MV-4-11 (cell line): ENCODE measurements at regions not wholly inside any gene's neighbourhood (a gene's known extent, or its start where the extent isn't known, plus 50 kb on each side); places are given as distances from the start of the nearest gene placed in this dataset.
"Not testable (repeated sequence)": the region's sequence is repeated elsewhere in the genome, so short reads cannot be mapped to it uniquely, and the experiment has no call there.

Experiments
- DNase-seq: peaks from one replicate; lab custom pipeline; 2025; lab: John Stamatoyannopoulos, UW

GRCh38 chr2:120531863-120532600 is 186.1 kb downstream of the INHBB start:
- no peak for DNase-seq

- DNase-seq: no peak
Measured at GRCh38 chr2:120533625-120534024, 187.7 kb downstream of the INHBB start.

DNA sequence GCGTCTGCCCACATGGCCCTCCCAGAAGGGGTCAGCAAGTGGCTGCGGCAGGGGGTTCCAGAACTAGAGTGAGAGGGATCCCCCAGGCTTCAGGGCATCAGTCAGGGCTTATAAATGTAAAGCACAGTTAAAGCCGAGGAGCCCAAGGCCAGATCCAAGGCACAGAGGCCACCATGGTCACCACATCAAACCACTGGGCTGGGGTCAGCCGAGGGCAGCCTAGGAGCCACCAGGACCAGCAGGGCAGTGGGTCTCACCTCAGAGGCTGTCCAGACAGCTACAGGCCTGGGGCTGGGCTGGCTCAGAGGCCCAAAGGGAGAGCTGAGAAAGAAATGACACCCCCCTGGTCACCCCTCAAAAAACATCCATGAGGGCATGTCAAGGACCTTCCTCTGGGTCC is 188.5 kb downstream of the INHBB start:
- DNase-seq: no peak

DNA sequence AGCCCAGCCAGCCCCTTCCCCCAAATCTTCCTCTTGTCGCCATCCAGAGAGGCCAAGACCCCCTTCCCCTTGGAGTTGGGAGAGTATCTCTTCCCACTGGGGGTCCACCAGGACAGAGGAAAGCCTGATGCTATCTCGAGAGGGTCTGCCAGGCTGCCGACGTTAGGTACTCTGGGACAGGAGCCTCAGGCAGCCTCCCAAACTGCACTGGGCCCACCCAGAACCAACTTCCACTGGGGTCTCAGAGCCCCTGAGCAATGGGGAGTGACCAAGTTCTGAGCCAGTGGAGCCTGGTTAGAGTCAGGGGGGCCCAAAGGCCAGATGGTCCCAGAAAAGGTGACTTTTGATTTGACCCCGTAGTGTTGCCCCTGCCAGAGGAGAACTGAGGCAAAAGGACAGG is 189.1 kb downstream of the INHBB start:
- no peak for DNase-seq

GRCh38 chr2:120536141-120536540 is 190.2 kb downstream of the INHBB start:
- no peak for DNase-seq

DNA sequence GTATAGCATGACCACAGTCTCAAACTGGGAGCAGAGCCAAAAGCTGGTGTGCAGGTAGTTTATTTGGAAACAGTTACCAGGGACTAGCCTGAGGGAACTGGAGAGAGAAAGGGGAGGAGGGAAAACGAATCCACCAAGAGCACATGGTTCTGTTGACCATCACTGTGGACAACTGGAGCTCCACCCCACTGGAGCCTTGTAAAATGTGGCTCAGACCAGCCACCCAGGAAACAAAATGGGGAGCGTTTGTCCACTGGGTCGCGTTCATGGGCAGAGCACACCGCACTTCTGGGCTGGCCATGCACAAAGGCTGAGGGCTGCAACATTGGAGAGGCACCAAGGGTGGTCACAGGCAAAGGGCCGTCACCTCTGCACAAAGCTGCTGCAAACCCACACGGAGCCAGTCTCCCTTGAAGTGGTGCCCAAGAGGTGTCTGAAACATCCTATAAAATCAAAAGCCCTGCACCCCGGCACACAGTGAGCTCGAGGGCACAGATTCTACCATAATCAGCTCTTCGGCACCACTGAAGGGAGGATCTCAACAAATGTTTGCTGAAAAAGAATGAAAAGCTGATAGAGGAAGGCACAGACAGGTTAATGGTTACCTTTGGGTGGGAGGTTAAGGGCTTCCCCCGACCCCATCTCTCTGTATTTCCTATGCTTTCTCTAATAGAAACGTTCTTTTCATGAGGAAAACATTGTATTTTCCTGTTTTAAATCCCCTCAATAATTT is 192.9 kb downstream of the INHBB start:
- DNase-seq: no peak

GRCh38 chr2:120539424-120539936 is 193.5 kb downstream of the INHBB start:
- DNase-seq: no peak

- DNase-seq: peak; percentile 41
Measured at GRCh38 chr2:120539937-120540718, 194.2 kb downstream of the INHBB start.

GRCh38 chr2:120540719-120541552 is 194.7 kb upstream of the GLI2 start:
- no peak for DNase-seq

DNA sequence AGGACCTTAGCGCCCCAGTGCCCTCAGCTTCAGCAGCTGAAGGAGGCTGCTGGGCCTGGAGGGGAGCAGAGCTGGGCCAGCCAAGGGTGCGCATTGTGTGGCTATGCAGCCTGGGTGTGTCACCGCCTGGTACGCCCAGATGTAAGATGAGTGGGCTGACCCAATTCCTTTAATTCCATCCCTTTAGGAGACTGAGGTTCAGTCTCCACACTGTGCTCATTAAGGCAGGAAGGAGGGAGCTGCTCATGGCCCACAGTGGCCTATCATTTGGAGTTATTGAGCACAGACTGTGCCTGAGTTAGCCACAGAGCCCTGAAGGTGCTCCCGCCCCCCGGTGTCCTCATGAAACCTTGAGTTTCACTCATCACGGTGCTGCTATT is 194.1 kb upstream of the GLI2 start:
- DNase-seq: no peak

DNA sequence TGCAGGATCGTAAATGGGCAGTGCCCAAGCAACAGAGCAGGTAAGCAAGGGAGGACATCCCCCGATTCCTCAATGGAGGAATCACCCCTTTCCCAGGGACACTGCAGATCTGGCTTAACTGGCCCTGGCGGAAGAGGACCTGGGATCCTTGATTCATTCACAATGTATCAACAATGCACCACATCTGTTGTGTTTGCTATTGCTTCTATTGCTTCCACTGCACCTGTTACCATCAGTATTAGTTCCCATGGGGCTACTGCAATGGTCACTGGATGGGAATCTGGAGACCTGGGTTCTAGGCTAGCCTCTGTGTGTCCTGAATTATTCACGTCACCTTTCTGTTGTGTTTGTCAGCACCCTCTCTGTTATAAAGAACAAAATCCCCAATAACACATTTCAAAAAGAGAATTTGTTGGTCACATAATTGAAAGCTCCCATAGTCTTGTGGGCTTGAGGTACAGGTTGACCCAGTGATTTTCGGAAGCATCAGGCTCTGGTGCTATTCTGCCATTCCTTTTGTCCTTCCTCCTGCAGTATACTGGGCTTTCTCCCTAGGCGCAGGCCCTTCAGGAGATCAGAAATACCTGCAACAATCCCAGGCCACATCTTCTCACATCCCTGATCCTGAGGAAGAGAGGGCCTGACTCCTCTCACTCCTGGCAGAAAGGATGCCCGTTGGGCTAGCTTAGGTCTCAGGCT is 193.5 kb upstream of the GLI2 start:
- DNase-seq: no peak

GRCh38 chr2:120542911-120543527 is 192.6 kb upstream of the GLI2 start:
- no peak for DNase-seq

- no peak for DNase-seq
Measured at GRCh38 chr2:120543899-120544298, 191.8 kb upstream of the GLI2 start.

GRCh38 chr2:120544522-120544921 is 191.1 kb upstream of the GLI2 start:
- DNase-seq: no peak

DNA sequence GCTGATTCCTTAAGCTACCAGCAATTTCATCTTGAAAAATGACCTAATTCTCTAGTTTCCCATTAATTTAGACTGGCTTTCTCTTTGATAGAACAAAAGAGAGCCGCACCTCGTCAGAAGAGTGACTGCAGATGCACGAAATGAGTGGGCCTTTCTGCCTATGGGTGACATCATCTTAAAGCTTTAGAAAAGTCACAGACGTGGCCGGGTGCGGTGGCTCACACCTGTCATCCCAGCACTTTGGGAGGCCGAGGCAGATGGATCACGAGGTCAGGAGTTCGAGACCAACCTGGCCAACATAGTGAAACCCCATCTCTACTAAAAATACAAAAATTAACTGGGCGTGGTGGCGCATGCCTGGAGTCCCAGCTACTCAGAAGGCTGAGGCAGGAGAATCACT is 190.7 kb upstream of the GLI2 start:
- not testable (repeated sequence) for DNase-seq

DNA sequence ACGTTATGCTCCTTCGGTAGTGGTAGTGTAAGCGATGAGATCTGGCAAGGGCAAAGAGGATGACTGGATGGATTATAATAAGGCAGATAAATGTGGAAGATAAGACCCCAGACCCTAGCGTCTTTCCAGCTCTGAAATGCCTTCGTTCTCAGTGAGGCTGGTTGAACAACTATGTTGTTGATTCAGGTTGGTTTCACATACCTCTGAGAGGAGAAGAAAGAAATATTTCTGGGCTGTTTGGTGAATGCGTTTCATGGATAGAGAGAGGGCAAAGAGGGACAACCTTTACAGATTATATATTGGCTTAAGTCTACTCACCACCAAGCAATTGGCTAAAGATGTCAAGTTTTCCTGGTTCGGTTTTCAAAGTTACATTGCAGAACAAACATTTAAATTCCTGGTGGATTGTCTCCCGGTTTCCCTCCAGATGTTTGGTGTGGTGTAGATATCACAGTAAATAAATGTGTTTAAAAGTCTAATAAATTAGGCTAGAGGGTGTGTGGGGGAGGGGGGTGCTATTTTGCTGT is 190.1 kb upstream of the GLI2 start:
- DNase-seq: no peak

DNA sequence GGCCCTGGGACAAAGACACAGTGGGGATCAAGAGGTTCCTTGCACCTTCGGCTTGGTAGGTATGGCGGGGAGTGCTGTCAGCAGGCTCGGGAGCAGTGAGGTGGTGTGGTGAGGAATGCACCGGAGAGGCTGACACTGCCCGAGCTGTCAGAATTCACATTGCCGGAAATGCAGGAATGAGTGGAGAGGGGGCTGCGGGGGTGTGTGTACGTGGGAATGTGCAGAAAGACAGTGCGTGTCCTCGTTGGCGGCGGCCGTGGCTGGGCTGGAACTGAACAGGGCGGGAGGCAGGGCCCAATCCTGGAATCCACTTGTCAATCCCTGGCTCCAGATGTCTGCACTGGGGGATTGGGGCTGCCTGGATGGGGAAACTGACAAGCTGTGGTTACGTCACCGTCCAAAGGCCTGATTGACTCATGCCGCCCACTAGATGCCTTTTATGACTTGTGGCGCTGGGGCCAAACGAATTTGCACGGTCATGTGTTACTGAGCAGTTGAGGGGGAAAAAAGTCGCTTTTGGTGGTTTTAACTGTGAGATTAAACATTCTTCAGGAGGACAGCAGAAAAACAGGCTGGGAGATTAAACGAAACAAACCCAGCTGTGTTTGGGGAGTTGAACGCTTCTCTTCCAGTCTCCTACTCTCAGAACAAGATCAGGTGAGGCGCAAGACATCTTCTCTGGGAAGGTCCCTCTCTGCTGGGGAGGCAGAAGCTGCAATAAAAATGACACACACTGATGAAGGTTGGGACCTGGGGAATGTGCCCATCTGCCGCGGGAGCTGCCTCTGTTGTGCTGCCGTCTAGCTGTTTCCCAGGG is 189.4 kb upstream of the GLI2 start:
- peak; percentile 79 for DNase-seq

DNA sequence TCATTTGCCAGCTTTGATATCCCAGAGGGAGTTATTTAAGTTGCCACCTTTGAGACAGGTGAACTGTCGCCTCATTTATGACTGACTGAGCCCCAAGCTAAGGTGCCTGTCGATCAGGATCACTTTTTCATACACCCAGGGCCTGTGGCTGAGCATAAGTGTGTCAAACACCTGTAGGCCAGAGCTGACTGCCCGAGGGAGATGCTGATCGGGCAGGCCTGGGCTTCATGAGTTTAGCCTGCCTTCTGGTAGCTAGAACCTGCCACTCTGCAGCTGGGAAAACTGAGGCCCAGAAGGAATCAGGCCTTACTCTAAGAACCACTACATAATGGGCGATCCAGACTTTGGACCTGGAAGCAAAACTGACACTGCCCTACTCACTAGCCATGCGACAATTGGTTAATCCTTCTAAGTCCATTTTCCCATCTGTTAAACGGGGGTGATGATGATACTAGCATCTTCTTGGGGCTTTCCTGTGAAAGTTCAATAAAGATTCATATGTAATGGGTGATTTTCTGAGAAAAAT is 188.7 kb upstream of the GLI2 start:
- DNase-seq: no peak

DNA sequence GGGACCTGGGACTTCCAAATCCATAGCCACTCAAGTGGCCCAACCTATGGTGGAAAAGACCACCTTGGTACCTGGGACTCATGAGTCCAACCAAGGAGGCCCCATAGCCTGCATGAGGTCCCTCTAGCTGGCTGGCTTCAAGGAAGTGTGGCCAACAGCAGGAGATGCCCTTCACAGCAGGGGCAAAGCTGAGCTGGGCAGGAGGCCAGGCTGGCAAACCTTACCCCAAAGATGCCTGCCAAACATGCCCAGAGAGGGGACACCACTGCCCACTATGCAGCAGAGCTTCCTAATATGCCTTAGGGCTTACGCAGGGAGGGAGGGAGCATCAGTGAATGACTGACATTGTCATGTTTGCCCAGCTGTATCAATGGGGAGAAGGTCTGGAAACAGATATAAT is 188.0 kb upstream of the GLI2 start:
- DNase-seq: no peak
